GDM1 (cell line): ENCODE measurements at regions not wholly inside any gene's neighbourhood (a gene's known extent, or its start where the extent isn't known, plus 50 kb on each side); places are given as distances from the start of the nearest gene placed in this dataset.
"Not testable (repeated sequence)": the region's sequence is repeated elsewhere in the genome, so short reads cannot be mapped to it uniquely, and the experiment has no call there.

Experiments used
- DNase-seq: peaks from one replicate; lab custom pipeline; 2025; lab: John Stamatoyannopoulos, UW

GRCh38 chr4:29307256-29307655 lies 1412.9 kb upstream of the PCDH7 start:
- no peak for DNase-seq

- DNase-seq: no peak
These were observed 1412.4 kb upstream of the PCDH7 start for GRCh38 chr4:29307755-29308154.

GRCh38 chr4:29309050-29309449 lies 1411.1 kb upstream of the PCDH7 start:
- DNase-seq: no peak

GRCh38 chr4:29310252-29310651 lies 1409.9 kb upstream of the PCDH7 start:
- no peak for DNase-seq

- no peak for DNase-seq
These were observed 1408.9 kb upstream of the PCDH7 start for GRCh38 chr4:29311247-29311646.

- no peak for DNase-seq
These were observed 1400.4 kb upstream of the PCDH7 start for GRCh38 chr4:29319663-29320340.

- no peak for DNase-seq
These were observed 1399.1 kb upstream of the PCDH7 start for GRCh38 chr4:29320947-29321620.

- DNase-seq: no peak
These were observed 1394.2 kb upstream of the PCDH7 start for GRCh38 chr4:29326004-29326403.

GRCh38 chr4:29326816-29327215 lies 1393.4 kb upstream of the PCDH7 start:
- DNase-seq: no peak

- DNase-seq: no peak
These were observed 1383.3 kb upstream of the PCDH7 start for GRCh38 chr4:29336861-29337260.

- no peak for DNase-seq
These were observed 1347.2 kb upstream of the PCDH7 start for GRCh38 chr4:29372971-29373370.

GRCh38 chr4:29375716-29376115 lies 1344.5 kb upstream of the PCDH7 start:
- DNase-seq: no peak

GRCh38 chr4:29378237-29378636 lies 1341.9 kb upstream of the PCDH7 start:
- not testable (repeated sequence) for DNase-seq

- no peak for DNase-seq
These were observed 1329.2 kb upstream of the PCDH7 start for GRCh38 chr4:29390921-29391320.

- DNase-seq: no peak
These were observed 1315.1 kb upstream of the PCDH7 start for GRCh38 chr4:29405116-29405515.

- DNase-seq: no peak
These were observed 1304.4 kb upstream of the PCDH7 start for GRCh38 chr4:29415771-29416170.

GRCh38 chr4:29423836-29424721 lies 1296.1 kb upstream of the PCDH7 start:
- no peak for DNase-seq

- no peak for DNase-seq
These were observed 1266.8 kb upstream of the PCDH7 start for GRCh38 chr4:29453303-29453820.

GRCh38 chr4:29459926-29460325 lies 1260.2 kb upstream of the PCDH7 start:
- DNase-seq: no peak

- DNase-seq: no peak
These were observed 1253.0 kb upstream of the PCDH7 start for GRCh38 chr4:29467044-29467717.
